H1 (cell line): ENCODE measurements at regions not wholly inside any gene's neighbourhood (a gene's known extent, or its start where the extent isn't known, plus 50 kb on each side); places are given as distances from the start of the nearest gene placed in this dataset.

Source experiments
- CTCF ChIA-PET: fragments of 300-600 bp; sonication (Branson Sonifier 250); formaldehyde crosslinking; loops from one replicate; lab custom pipeline; 2021; ENCODE audit not compliant: partially characterized antibody; lab: Charles Lee
- POLR2A ChIA-PET: fragments of 300-600 bp; sonication (Branson Sonifier 250); formaldehyde crosslinking; loops from one replicate; lab custom pipeline; 2021; ENCODE audit warnings: inconsistent platforms; ENCODE audit not compliant: partially characterized antibody; lab: Charles Lee
- DNase-seq, 2 experiments: peaks; one replicate each; pipeline versions ENCODE4 v3.0.0 to v3.0.0-alpha.2; 2010 to 2022; ENCODE audit warnings: low spot score in 2 of 2, low read depth in 1 of 2, mixed read lengths in 1 of 2
- FAIRE-seq: peaks from 2 replicates; lab custom pipeline; 2011; peaks lifted over from hg19 to GRCh38; lab: Jason Lieb, UNC
- H2AFZ ChIP-seq: 2 replicates; pipeline ENCODE4 v1.8.1; 2012; ENCODE audit warnings: low read length, inconsistent platforms
- H2AK5ac ChIP-seq: 2 replicates; pipeline ENCODE4 v1.6.1; 2013; ENCODE audit warnings: low read depth, low read length
- H2BK120ac ChIP-seq: replicated peaks from 2 replicates; pipeline ENCODE3; 2013; ENCODE audit warnings: low read depth, low read length, inconsistent platforms
- H2BK12ac ChIP-seq: 2 replicates; pipeline ENCODE4 v1.6.1; 2013; ENCODE audit warnings: low read depth, low read length
- H2BK15ac ChIP-seq: 2 replicates; pipeline ENCODE4 v1.6.1; 2013; ENCODE audit warnings: low read length
- H2BK20ac ChIP-seq: 2 replicates; pipeline ENCODE4 v1.6.1; 2013; ENCODE audit warnings: low read length
- H2BK5ac ChIP-seq: 2 replicates; pipeline ENCODE4 v1.6.1; 2013; ENCODE audit warnings: low read depth, low read length
- H3K14ac ChIP-seq: 2 replicates; pipeline ENCODE4 v1.6.1; 2013; ENCODE audit warnings: inconsistent platforms; ENCODE audit not compliant: insufficient read length
- H3K18ac ChIP-seq: 2 replicates; pipeline ENCODE4 v1.6.1; 2013; ENCODE audit warnings: low read length; ENCODE audit errors: extremely low read depth
- H3K23ac ChIP-seq: 2 replicates; pipeline ENCODE4 v1.6.1; 2013; ENCODE audit warnings: inconsistent platforms; ENCODE audit not compliant: insufficient read length
- H3K23me2 ChIP-seq: 2 replicates; pipeline ENCODE4 v1.6.1; 2013; ENCODE audit warnings: low read depth, low read length
- H3K27ac ChIP-seq: 2 replicates; pipeline ENCODE4 v1.6.1; 2011; ENCODE audit warnings: low read depth, low read length, inconsistent platforms
- H3K27me3 ChIP-seq, 4 experiments: replicated peaks in 1 of 4; 1 replicate in 1 of 4; 2 replicates in 3 of 4; pipeline versions ENCODE4 v1.6.1 to v1.8.1; 2011 to 2013; ENCODE audit warnings: low read length in 3 of 4, mild to moderate bottlenecking in 3 of 4, inconsistent platforms in 2 of 4, mixed read lengths in 2 of 4, moderate library complexity in 1 of 4; ENCODE audit not compliant: control insufficient read depth in 3 of 4, insufficient read depth in 3 of 4; ENCODE audit errors: extremely low read depth in 1 of 4
- H3K36me3 ChIP-seq, 4 experiments: 2 replicates each; pipeline versions ENCODE4 v1.6.1 to v1.8.1; 2011 to 2013; ENCODE audit warnings: mild to moderate bottlenecking in 4 of 4, low read length in 3 of 4, moderate library complexity in 2 of 4, control low read depth in 1 of 4, inconsistent platforms in 1 of 4; ENCODE audit not compliant: insufficient read depth in 4 of 4, control insufficient read depth in 2 of 4
- H3K4ac ChIP-seq: replicated peaks from 2 replicates; pipeline ENCODE3; 2013; ENCODE audit warnings: low read length, low read depth, mixed read lengths, inconsistent platforms; ENCODE audit not compliant: insufficient read length
- H3K4me1 ChIP-seq, 4 experiments: replicated peaks in 1 of 4; 1 replicate in 1 of 4; 2 replicates in 3 of 4; pipeline versions ENCODE4 v1.6.1 to v1.8.1; 2011 to 2013; ENCODE audit warnings: low read length in 3 of 4, inconsistent platforms in 2 of 4, mixed read lengths in 1 of 4; ENCODE audit not compliant: insufficient read depth in 4 of 4, control insufficient read depth in 3 of 4
- H3K4me2 ChIP-seq, 2 experiments: 2 replicates each; pipeline versions ENCODE4 v1.6.1 to v1.8.1; 2011 to 2013; ENCODE audit warnings: low read depth in 2 of 2, low read length in 2 of 2, control low read depth in 1 of 2, inconsistent platforms in 1 of 2, mild to moderate bottlenecking in 1 of 2; ENCODE audit not compliant: insufficient read depth in 1 of 2
- H3K4me3 ChIP-seq, 4 experiments: fragments of 200-600, 300-600 bp in 1 of 4; sonication (generic), shearing (Covaris generic), sonication (Bioruptor Twin) in 1 of 4; 2 replicates each; pipeline versions ENCODE4 v1.5.1 to v1.8.1; 2011 to 2016; ENCODE audit warnings: low read length in 4 of 4, low read depth in 3 of 4, control low read depth in 2 of 4, inconsistent platforms in 2 of 4, mild to moderate bottlenecking in 2 of 4, mixed read lengths in 1 of 4, moderate library complexity in 1 of 4; ENCODE audit not compliant: insufficient read depth in 2 of 4; ENCODE audit errors: extremely low read depth in 1 of 4
- H3K56ac ChIP-seq: replicated peaks from 2 replicates; pipeline ENCODE3; 2013; ENCODE audit warnings: low read depth, mild to moderate bottlenecking, mixed read lengths, low read length, inconsistent platforms; ENCODE audit not compliant: insufficient read length
- H3K79me1 ChIP-seq: 2 replicates; pipeline ENCODE4 v1.6.1; 2013; ENCODE audit warnings: low read depth, low read length, control low read depth
- H3K79me2 ChIP-seq, 2 experiments: 2 replicates each; pipeline versions ENCODE4 v1.6.1 to v1.8.1; 2012 to 2013; ENCODE audit warnings: low read length in 2 of 2, mild to moderate bottlenecking in 2 of 2, inconsistent platforms in 1 of 2; ENCODE audit not compliant: insufficient read depth in 2 of 2, control insufficient read depth in 1 of 2
- H3K9ac ChIP-seq, 4 experiments: replicated peaks in 1 of 4; 1 replicate in 1 of 4; 2 replicates in 3 of 4; pipeline versions ENCODE4 v1.6.1 to v1.8.1; 2011 to 2013; ENCODE audit warnings: low read depth in 3 of 4, low read length in 3 of 4, control low read depth in 2 of 4, mild to moderate bottlenecking in 2 of 4, moderate library complexity in 2 of 4, inconsistent platforms in 1 of 4; ENCODE audit errors: extremely low read depth in 1 of 4
- H3K9me3 ChIP-seq, 2 experiments: 2 replicates each; pipeline versions ENCODE4 v1.6.1 to v1.8.1; 2012 to 2013; ENCODE audit warnings: mild to moderate bottlenecking in 2 of 2, moderate library complexity in 2 of 2, control low read depth in 1 of 2, inconsistent platforms in 1 of 2, low read depth in 1 of 2, low read length in 1 of 2, mixed read lengths in 1 of 2; ENCODE audit not compliant: insufficient read depth in 2 of 2
- H4K20me1 ChIP-seq, 2 experiments: replicated peaks in 1 of 2; 2 replicates each; pipeline versions ENCODE3 to v1.8.1; 2011 to 2013; ENCODE audit warnings: inconsistent platforms in 2 of 2, low read length in 2 of 2, mild to moderate bottlenecking in 1 of 2; ENCODE audit not compliant: insufficient read depth in 2 of 2, control insufficient read depth in 1 of 2
- H4K5ac ChIP-seq: 2 replicates; pipeline ENCODE4 v1.6.1; 2013; ENCODE audit warnings: low read length, low read depth, mixed read lengths, inconsistent platforms; ENCODE audit not compliant: insufficient read length
- H4K8ac ChIP-seq: 2 replicates; pipeline ENCODE4 v1.8.0; 2013; ENCODE audit warnings: mild to moderate bottlenecking, moderate library complexity, low read length, inconsistent platforms; ENCODE audit not compliant: insufficient read depth; ENCODE audit errors: extremely low read depth
- H4K91ac ChIP-seq: replicated peaks from 2 replicates; pipeline ENCODE3; 2013; ENCODE audit warnings: low read length, mixed read lengths, inconsistent platforms; ENCODE audit not compliant: insufficient read length
- BRCA1 ChIP-seq: IDR thresholded peaks from 2 replicates; pipeline ENCODE4 v1.6.1; 2012; ENCODE audit warnings: low read depth, low read length, improper control_type of control experiment
- CEBPB ChIP-seq: IDR thresholded peaks from 2 replicates; pipeline ENCODE4 v1.6.1; 2012; ENCODE audit warnings: low read depth, low read length
- CHD1 ChIP-seq: IDR thresholded peaks from 2 replicates; pipeline ENCODE4 v1.6.1; 2012; ENCODE audit warnings: low read depth, low read length, improper control_type of control experiment
- CHD2 ChIP-seq: IDR thresholded peaks from 2 replicates; pipeline ENCODE4 v1.6.1; 2012; ENCODE audit warnings: low read length, improper control_type of control experiment
- JUN ChIP-seq: IDR thresholded peaks from 2 replicates; pipeline ENCODE4 v1.6.1; 2011; ENCODE audit warnings: low read depth, mild to moderate bottlenecking, improper control_type of control experiment, low read length
- NANOG ChIP-seq: IDR thresholded peaks from 2 replicates; pipeline ENCODE4 v1.6.1; 2011; ENCODE audit warnings: low read length, low read depth, mild to moderate bottlenecking, inconsistent platforms; ENCODE audit not compliant: insufficient read depth, poor library complexity, severe bottlenecking
- NRF1 ChIP-seq: IDR thresholded peaks from 2 replicates; pipeline ENCODE4 v1.6.1; 2011; ENCODE audit warnings: mild to moderate bottlenecking, low read depth, low read length, improper control_type of control experiment
- RNF2 ChIP-seq: fragments of 200-900, 300-1000 bp; sonication (generic); IDR thresholded peaks from 2 replicates; pipeline ENCODE4 v1.7.1; 2016; ENCODE audit warnings: borderline replicate concordance, low read depth, mild to moderate bottlenecking, antibody characterized with exemption, low read length; ENCODE audit not compliant: poor library complexity, severe bottlenecking; ENCODE audit errors: missing control alignments
- SIRT6 ChIP-seq: IDR thresholded peaks from one replicate; pipeline ENCODE4 v1.7.1; 2012; ENCODE audit warnings: low read length, inconsistent platforms
- SP4 ChIP-seq: IDR thresholded peaks from 2 replicates; pipeline ENCODE4 v1.6.1; 2012; ENCODE audit warnings: low read length, inconsistent platforms
- TCF12 ChIP-seq: IDR thresholded peaks from 2 replicates; pipeline ENCODE4 v1.6.1; 2011; ENCODE audit warnings: low read depth, mild to moderate bottlenecking, low read length
- USF2 ChIP-seq: IDR thresholded peaks from 2 replicates; pipeline ENCODE4 v1.6.1; 2011; ENCODE audit warnings: low read length, improper control_type of control experiment
- ZNF274 ChIP-seq: IDR thresholded peaks from 2 replicates; pipeline ENCODE4 v1.7.0; 2012; ENCODE audit warnings: low read length, borderline replicate concordance; ENCODE audit errors: extremely low read depth
- WGBS, 2 experiments: shearing (Covaris generic) in 1 of 2; methylation state at CpG; one replicate each; pipeline versions ENCODE4 v1.1.6 to v1.1.7; 2013 to 2015; ENCODE audit warnings: low lambda C conversion rate in 2 of 2, mixed read lengths in 2 of 2, inconsistent platforms in 1 of 2, low coverage in 1 of 2, missing lambda C conversion rate in 1 of 2; ENCODE audit not compliant: insufficient replicate concordance in 2 of 2, insufficient coverage in 1 of 2, insufficient read length in 1 of 2; ENCODE audit errors: extremely low coverage in 1 of 2, missing lambda C conversion rate in 1 of 2; 5-methylcytosine and 5-hydroxymethylcytosine counted together

GRCh38 chr4:74619931-74620702 lies 174.2 kb downstream of the BTC start:
- no peak overlapping the region for H3K23ac ChIP-seq
- H3K4me1 ChIP-seq = no peaks in the 10 kb centered on the region
- H2BK15ac ChIP-seq = no peak overlapping the region
- H4K91ac ChIP-seq = no peak overlapping the region
- no peak overlapping the region for H3K9ac ChIP-seq
- no peak overlapping the region for H3K14ac ChIP-seq
- H2BK20ac ChIP-seq = no peak overlapping the region
- peaks cover 0 to 4% of the 10 kb centered on the region in 2 experiments; a peak in 1 of 4 replicates for H3K9me3 ChIP-seq
- H2BK120ac ChIP-seq = no peak overlapping the region
- H3K79me1 ChIP-seq = no peaks in the 10 kb centered on the region
- DNase-seq (no peak), FAIRE-seq (no peak)
- no peaks in the 10 kb centered on the region for H3K79me2 ChIP-seq
- 83% methylated on average over 2 of the region's 2 CpGs; no CpG with 5 or more reads in 1 of the 2 experiments for WGBS, 2 experiments
- H4K8ac ChIP-seq = no peak overlapping the region
- H3K27ac ChIP-seq = no peak overlapping the region
- H3K4ac ChIP-seq = no peak overlapping the region
- H3K18ac ChIP-seq = no peak overlapping the region
- H3K4me3 ChIP-seq = no peak overlapping the region
- POLR2A ChIA-PET = no interaction called here
- no peak overlapping the region for H2AK5ac ChIP-seq
- H3K36me3 ChIP-seq = no peaks in the 10 kb centered on the region
- no peaks in the 10 kb centered on the region for H3K23me2 ChIP-seq
- H4K5ac ChIP-seq = no peak overlapping the region
- peaks cover 0 to 1% (median 0%) of the 10 kb centered on the region in 4 experiments; a peak in 1 of 7 replicates for H3K27me3 ChIP-seq
- H4K20me1 ChIP-seq = no peaks in the 10 kb centered on the region
- H3K56ac ChIP-seq = no peak overlapping the region
- CTCF ChIA-PET = interaction anchor here (0.8 to 1.4 kb wide), 3 partner anchors 9 to 55 kb away, joined by 3 to 5 read pairs (median 5); no protein-coding TSS in a partner anchor
- no peak overlapping the region for H3K4me2 ChIP-seq
- no peak overlapping the region for H2BK12ac ChIP-seq
- no peak overlapping the region for H2AFZ ChIP-seq
- H2BK5ac ChIP-seq = no peak overlapping the region
- TF ChIP-seq TCF12 = no peak
- no peak for TF ChIP-seq USF2
- no peak for TF ChIP-seq NANOG
- TF ChIP-seq CHD1 = no peak
- no peak for TF ChIP-seq JUN
- TF ChIP-seq CHD2 = no peak
- TF ChIP-seq BRCA1 = no peak
- no peak for TF ChIP-seq NRF1
- no peak for TF ChIP-seq RNF2
- TF ChIP-seq CEBPB = no peak
- TF ChIP-seq ZNF274 = no peak
- no peak for TF ChIP-seq SP4
- TF ChIP-seq SIRT6 = no peak
